GM12872 (cell line): ENCODE measurements at regions not wholly inside any gene's neighbourhood (a gene's known extent, or its start where the extent isn't known, plus 50 kb on each side); places are given as distances from the start of the nearest gene placed in this dataset.

Experiments
- TF ChIP-seq, protein P1 (sequence below): IDR thresholded peaks from 3 replicates; pipeline ENCODE4 v1.5.1; 2011; ENCODE audit warnings: low read depth, mild to moderate bottlenecking, low read length, moderate library complexity; ENCODE audit not compliant: insufficient read depth

DNA sequence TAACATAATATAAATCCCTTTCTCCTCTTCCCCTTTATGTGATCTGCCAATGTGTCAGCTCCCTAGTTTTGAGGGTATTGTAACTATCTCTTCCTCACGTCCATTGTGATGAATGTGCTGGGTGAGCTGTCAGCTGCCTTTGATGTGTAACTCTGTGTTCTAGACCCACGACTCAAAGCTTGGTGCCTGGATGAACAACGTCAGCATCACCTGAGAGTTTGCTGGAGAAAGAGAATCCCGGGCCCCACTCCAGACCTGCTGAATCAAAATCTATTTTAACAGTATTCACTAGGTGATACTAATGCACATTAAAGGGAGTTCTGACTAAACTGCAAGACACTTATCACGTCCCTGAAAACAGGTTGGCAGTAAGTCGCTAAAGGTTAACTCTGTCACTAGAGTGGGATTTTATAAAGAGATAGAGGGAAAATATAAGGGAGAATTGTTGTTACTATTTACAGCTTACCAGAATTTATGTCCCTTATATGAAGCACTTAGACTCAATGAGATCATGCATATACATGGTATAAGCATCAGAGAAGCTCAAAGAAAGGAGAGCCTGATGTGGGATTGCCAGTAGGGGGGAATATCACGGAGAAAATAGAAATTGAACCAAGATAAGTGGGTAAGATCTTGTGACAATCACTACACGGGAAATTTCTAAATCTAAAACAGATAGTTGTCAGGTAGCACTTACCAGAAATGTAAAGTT is 423.8 kb upstream of the SLC30A5 start:
- TF ChIP-seq, protein P1, sequence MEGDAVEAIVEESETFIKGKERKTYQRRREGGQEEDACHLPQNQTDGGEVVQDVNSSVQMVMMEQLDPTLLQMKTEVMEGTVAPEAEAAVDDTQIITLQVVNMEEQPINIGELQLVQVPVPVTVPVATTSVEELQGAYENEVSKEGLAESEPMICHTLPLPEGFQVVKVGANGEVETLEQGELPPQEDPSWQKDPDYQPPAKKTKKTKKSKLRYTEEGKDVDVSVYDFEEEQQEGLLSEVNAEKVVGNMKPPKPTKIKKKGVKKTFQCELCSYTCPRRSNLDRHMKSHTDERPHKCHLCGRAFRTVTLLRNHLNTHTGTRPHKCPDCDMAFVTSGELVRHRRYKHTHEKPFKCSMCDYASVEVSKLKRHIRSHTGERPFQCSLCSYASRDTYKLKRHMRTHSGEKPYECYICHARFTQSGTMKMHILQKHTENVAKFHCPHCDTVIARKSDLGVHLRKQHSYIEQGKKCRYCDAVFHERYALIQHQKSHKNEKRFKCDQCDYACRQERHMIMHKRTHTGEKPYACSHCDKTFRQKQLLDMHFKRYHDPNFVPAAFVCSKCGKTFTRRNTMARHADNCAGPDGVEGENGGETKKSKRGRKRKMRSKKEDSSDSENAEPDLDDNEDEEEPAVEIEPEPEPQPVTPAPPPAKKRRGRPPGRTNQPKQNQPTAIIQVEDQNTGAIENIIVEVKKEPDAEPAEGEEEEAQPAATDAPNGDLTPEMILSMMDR = no peak

GRCh38 chr5:68673106-68673822 is 420.6 kb upstream of the SLC30A5 start:
- TF ChIP-seq, protein P1 = no peak

DNA sequence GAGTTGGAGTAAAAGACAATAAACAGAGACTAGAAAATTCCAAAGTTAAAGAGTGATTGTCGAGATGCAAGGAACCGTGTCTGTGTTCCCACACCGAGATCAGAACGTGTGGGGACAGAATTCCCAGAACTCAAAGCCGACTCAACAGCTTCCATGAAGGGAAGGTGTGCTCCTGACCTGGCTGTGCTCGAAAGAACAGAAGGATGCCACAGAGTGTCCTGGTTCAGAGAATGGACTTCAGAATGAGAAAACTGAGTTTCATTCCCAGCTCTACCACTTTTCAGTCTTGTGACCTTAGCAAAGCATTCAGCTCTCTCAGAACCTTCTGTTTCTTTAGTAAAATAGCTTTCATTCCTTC is 420.0 kb upstream of the SLC30A5 start:
- TF ChIP-seq, protein P1 = no peak

GRCh38 chr5:68679041-68679440 is 414.8 kb upstream of the SLC30A5 start:
- TF ChIP-seq, protein P1 = no peak

DNA sequence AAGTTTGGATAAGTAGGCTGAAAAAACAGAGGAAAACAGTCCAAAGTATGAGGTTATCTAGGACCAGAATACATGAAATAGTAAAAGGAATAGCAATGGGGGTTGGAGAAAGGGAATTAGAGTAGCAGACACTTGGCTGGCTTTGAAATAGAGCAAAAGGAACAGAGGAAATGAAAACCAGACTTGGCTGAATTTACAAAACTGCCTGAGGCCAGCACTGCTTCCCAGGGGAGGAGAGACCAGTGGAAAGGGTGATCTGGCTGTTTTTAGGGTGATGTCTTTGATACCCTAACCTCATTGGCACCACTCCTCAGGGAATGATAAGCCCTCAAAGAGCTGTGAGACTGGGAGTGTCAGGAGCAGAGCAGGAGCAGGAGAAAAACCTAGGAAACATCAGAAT is 413.4 kb upstream of the SLC30A5 start:
- TF ChIP-seq, protein P1 = no peak

- TF ChIP-seq, protein P1 = no peak
These were observed 411.9 kb upstream of the SLC30A5 start for GRCh38 chr5:68681929-68682328.

DNA sequence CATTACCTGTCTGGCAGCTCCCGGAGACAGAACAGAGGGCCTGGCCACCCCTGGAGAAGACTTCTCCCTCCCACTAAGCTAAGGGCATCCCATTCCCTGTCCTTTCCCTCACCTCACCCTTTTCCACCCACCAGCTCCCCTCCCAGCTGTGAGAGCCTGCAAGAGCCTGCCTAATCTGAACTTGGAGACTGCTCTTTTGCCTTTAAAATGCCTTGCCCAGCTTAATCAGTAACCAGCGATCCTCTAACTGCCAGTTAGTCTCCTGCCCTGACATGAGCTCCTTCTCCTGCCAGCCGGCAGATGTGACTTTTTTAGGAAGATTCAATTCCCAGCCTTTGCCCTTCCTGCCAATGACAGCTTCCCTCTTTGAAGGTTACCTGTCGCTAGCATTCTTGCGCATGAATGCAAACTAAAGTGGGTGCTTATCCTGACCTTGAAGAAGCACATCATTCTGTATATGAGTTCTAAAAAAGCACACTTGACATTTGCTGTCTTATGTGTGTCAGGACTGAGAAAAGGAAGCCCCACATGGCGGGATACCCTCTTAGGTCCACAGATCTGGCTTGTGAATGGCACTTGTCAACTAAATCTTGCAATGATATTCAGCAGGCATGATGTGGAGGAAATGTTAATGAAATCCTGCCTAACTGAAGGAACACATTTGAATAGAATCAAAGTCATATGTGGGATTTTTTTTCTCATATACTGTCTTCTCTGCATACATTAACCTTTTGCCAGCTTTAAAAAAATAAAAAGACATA is 411.2 kb upstream of the SLC30A5 start:
- TF ChIP-seq, protein P1 = no peak
